Neutrophil (primary cell): ENCODE measurements at regions not wholly inside any gene's neighbourhood (a gene's known extent, or its start where the extent isn't known, plus 50 kb on each side); places are given as distances from the start of the nearest gene placed in this dataset.

ENCODE experiments used
- H3K27ac ChIP-seq: fragments of 200-600 bp; sonication (generic); 2 replicates; pipeline ENCODE4 v1.5.1; 2016; ENCODE audit warnings: mild to moderate bottlenecking, moderate library complexity
- H3K27me3 ChIP-seq: fragments of 200-600 bp; sonication (generic); 2 replicates; pipeline ENCODE4 v1.6.0; 2016; ENCODE audit warnings: mild to moderate bottlenecking
- H3K36me3 ChIP-seq: fragments of 200-600 bp; sonication (generic); 2 replicates; pipeline ENCODE4 v1.5.1; 2017
- H3K4me1 ChIP-seq, 2 experiments: fragments of 200-600 bp in 1 of 2; sonication (generic) in 1 of 2; 1 replicate in 1 of 2; 2 replicates in 1 of 2; pipeline versions ENCODE4 v1.5.1 to v1.6.1; 2013 to 2016; ENCODE audit warnings: low read depth in 1 of 2, low read length in 1 of 2, mild to moderate bottlenecking in 1 of 2, moderate library complexity in 1 of 2; ENCODE audit not compliant: control insufficient read depth in 1 of 2, insufficient read depth in 1 of 2
- H3K4me3 ChIP-seq, 2 experiments: fragments of 200-600 bp in 1 of 2; sonication (generic) in 1 of 2; 1 replicate in 1 of 2; 2 replicates in 1 of 2; pipeline ENCODE4 v1.5.1; 2013 to 2016; ENCODE audit warnings: low read depth in 1 of 2, low read length in 1 of 2, mild to moderate bottlenecking in 1 of 2, moderate library complexity in 1 of 2
- H3K9me3 ChIP-seq: fragments of 200-600 bp; sonication (generic); 2 replicates; pipeline ENCODE4 v1.5.1; 2016
- CTCF ChIP-seq: fragments of 200-600 bp; sonication (generic); IDR thresholded peaks from 2 replicates; pipeline ENCODE4 v1.5.1; 2016; ENCODE audit warnings: antibody characterized with exemption

GRCh38 chr12:93315907-93316622 is 61.7 kb upstream of the NUDT4 start:
- no peaks in the 10 kb centered on the region for H3K27me3 ChIP-seq
- H3K36me3 ChIP-seq, result no peaks in the 10 kb centered on the region
- no peaks in the 10 kb centered on the region for H3K9me3 ChIP-seq
- no peak overlapping the region for H3K4me3 ChIP-seq
- H3K27ac ChIP-seq, result no peak overlapping the region
- TF ChIP-seq CTCF, result no peak
- no peaks in the 10 kb centered on the region for H3K4me1 ChIP-seq

GRCh38 chr12:93316623-93316971 is 61.1 kb upstream of the NUDT4 start:
- Histone ChIP-seq H3K36me3 (no peaks in the 10 kb centered on the region), H3K27me3 (no peaks in the 10 kb centered on the region), H3K4me3 (no peak overlapping the region), H3K9me3 (no peaks in the 10 kb centered on the region), H3K27ac (no peak overlapping the region), H3K4me1 (no peaks in the 10 kb centered on the region)
- no peak for TF ChIP-seq CTCF

GRCh38 chr12:93317227-93317626 is 60.5 kb upstream of the NUDT4 start:
- Histone ChIP-seq H3K36me3 (no peaks in the 10 kb centered on the region), H3K4me3 (no peak overlapping the region), H3K4me1 (no peaks in the 10 kb centered on the region), H3K9me3 (no peaks in the 10 kb centered on the region), H3K27ac (no peak overlapping the region), H3K27me3 (no peaks in the 10 kb centered on the region)
- no peak for TF ChIP-seq CTCF

GRCh38 chr12:93318720-93319522 is 58.8 kb upstream of the NUDT4 start:
- Histone ChIP-seq H3K27ac (no peak overlapping the region), H3K36me3 (no peaks in the 10 kb centered on the region), H3K9me3 (no peaks in the 10 kb centered on the region), H3K27me3 (no peaks in the 10 kb centered on the region), H3K4me1 (no peaks in the 10 kb centered on the region), H3K4me3 (no peak overlapping the region)
- TF ChIP-seq CTCF, result no peak

- TF ChIP-seq CTCF, result no peak
- H3K9me3 ChIP-seq, result no peaks in the 10 kb centered on the region
- no peak overlapping the region for H3K27ac ChIP-seq
- no peaks in the 10 kb centered on the region for H3K36me3 ChIP-seq
- H3K4me1 ChIP-seq, result no peaks in the 10 kb centered on the region
- H3K4me3 ChIP-seq, result no peak overlapping the region
- H3K27me3 ChIP-seq, result no peaks in the 10 kb centered on the region
These were observed 58.1 kb upstream of the NUDT4 start for GRCh38 chr12:93319523-93320050.
